Renal cortical epithelial cell (primary cell): ENCODE measurements at regions not wholly inside any gene's neighbourhood (a gene's known extent, or its start where the extent isn't known, plus 50 kb on each side); places are given as distances from the start of the nearest gene placed in this dataset.

Source experiments
- DNase-seq: peaks from one replicate; pipeline ENCODE4 v3.0.0-alpha.2; 2011; ENCODE audit warnings: low read depth

DNA sequence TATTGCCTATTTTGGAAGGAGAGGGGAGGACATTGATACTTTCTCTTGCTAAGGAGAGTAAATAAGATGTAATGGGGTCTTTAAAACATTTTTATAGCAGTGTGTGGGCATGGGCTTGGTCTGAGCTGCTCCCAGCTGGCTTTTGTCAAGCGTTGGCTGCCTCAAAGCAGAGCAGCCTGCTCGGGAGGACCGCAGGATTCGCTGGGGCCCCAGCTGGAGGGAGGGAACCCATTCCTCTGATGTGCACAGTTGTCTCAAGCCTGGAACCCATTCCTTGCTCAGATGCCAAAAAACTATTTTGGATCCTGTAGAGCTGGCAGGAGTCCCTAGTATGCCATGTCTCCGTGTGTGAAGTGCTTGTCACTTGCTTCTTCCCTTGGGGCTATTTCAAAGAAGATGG lies 59.4 kb upstream of the RMDN2 start:
- no peak for DNase-seq

DNA sequence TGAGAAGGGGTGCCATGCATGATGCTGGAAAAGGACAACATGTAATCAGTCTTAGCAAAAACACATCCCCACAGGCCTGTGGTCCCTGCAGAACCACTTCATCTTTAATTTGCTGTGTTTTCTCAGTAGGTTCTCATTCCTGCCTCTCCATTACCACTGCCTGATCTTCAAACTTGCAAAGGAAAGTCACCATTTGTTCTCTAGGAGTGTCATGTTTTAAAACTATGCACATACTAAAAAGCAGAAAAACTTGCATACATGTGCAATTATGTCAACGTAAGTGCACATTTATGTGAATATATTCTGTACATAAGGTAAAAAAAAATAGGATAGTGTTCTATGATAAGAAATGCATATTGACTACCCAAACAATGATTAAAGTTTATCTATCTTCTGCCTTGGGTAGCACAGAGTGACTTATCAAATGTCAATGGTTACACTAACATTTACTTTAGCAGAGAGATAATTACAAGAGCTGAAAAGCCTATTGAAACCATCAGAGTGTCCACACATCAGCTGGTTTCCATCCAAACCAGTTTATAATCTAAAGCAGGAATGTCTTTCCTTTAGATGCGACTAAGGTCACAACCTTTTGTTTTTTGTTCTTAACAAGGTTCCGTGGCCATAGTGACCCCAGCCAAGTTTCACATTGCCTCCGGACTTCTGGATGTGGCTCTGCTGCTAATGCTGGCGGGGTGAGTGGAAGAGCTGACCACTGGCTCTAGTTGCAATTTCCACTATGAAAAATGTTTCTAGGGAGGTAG lies 58.7 kb upstream of the RMDN2 start:
- DNase-seq, result no peak

DNA sequence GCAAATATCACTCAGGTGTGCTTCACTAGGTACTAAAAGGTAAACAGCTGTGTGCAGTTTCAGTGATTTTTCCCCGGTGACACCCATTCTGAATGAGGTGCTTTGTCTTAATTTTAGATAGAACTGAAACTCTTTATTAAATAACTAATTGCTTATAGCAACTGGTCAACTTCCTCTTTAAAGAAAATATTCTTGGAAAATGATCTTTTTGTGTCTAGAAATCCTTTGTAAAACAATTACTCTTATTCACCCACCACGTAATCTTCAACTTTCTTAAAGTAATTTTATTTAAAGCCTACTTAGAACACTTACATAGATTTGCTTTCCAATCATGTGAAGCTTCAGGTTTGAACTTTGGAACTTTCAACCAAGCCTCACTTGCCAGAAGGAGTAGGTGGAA lies 57.9 kb upstream of the RMDN2 start:
- no peak for DNase-seq

DNA sequence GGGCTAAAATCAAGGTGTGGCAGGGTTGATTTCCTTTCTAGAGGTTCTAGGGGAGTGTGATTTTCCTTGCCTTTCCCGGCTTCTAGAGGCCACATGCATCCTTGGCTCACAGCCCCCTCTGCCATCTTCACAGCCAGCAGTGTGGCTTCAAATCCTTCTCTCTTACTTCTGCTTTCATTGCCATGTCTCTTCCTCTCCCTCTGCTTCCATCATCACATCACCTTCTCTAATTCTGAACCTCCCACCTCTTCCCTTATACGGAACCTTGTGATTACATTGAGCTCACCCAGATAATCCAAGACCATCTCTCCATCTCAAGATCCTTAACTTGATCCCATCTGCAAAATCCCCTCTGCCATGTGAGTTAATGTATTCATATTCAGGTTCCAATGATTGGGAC lies 56.2 kb upstream of the RMDN2 start:
- DNase-seq, result no peak

DNA sequence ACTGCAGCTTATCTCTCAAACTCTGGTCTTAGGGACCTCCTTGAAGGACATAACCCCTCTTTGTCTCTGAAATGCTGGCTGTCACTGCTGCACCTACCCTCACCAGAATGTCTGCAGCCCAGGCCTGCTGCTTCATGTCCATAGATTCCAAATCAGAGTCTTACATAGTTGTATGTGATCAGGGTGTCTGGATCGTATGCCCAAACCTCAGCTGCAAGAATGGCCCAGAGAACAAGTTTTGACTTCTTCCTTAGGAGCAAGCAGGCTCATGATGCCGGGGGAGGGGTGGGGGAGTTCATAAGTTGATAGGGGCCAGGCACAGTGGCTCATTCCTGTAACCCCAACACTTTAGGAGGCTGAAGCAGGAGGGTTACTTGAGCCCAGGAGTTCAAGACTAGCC lies 55.8 kb upstream of the RMDN2 start:
- DNase-seq, result no peak

DNA sequence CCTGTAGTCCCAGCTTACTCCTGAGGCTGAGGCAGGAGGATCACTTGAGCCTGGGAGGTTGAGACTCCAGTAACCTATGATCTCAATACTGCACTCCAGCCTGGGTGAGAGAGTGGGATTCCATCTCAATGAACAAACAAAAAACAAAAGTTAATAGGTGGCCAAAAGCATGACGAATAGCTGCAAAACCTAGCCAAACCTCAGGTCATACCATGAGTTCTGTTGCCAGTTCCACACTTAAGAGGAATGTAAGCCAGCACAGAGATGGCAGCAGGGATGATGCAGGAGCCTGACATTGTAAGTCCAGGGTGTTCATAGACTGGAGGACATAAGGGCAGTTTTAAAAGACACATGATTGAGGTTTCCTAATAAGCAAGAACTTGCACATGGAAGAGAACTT lies 55.3 kb upstream of the RMDN2 start:
- DNase-seq, result peak; percentile 96

DNA sequence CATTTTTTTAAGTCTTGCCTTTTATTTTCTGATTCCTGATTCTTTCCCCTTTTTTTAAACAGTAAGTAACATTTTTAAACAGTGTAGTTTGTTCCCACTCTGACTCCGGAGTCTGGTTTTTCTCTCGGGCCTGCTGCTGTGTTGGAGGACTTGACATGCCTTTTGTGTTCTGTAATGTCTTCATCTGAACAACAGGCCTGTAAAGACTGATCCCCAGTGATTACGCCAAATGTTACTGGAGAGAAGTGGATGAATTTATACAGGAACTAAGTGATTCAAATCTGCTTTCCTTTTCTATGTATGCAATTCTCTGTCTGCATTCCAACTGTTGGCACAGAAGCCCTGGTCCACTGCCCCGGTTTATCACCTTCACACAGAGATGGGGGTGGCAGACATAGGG lies 54.3 kb upstream of the RMDN2 start:
- DNase-seq, result peak; percentile 18

DNA sequence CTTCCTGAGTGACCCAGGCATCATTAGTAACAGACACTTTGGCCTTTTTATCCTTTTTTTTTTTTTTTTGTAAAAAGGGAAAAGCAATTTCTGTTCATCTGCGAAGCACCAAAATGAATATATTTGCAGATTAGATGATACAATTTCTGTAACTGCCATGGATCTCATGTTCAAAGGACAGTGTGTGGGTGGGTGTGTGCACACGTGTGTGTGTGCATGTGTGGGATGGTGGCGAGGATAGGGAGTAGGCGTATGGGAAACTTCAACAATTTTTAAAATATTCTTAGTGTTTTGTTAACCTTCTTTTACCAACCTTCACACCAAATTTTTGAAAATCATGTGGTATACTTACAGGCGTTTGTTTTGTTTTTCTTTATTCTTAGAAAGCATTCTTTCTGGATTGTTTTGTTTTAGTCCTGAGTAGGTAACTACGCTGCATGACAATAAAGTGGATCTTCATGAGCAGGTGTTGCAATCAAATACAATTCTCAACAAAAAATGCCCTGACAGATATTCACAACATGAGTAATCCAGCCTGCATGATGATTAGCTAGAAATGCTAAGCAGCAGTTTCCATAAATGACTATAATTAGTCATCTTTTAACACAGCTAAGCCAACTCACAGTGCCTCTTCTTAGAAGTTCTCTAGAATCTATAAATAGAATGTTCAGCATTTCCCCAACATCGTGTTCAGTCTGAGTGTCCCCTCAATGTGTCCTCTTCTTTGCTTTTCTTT lies 53.5 kb upstream of the RMDN2 start:
- DNase-seq, result peak; percentile 99

DNA sequence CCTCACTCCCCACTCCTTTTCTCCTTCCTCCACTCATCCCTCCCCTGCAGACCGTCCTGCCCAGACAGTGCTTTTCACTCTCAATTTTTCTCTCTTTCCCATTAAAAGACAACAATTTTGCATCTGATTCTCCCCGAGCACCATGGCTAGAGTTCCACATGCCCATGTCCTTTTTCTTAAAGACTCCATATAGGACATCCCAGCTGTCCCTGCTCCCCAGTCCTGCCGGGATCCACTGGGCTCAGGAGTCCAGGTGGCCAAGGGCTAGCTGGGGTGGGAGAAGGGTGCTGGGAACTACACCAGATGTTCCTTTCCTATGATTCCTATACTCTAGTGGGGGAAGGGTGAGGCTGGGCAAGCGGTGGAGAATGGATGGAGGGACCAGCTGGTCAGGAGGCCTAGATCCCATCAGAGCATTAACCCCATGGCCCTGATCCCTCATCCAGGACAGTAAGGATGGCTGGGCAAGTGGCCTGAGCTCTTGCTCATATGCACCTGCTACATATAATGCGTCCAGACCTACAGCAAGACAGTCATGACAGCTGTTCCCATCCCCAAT lies 52.8 kb upstream of the RMDN2 start:
- DNase-seq, result no peak

DNA sequence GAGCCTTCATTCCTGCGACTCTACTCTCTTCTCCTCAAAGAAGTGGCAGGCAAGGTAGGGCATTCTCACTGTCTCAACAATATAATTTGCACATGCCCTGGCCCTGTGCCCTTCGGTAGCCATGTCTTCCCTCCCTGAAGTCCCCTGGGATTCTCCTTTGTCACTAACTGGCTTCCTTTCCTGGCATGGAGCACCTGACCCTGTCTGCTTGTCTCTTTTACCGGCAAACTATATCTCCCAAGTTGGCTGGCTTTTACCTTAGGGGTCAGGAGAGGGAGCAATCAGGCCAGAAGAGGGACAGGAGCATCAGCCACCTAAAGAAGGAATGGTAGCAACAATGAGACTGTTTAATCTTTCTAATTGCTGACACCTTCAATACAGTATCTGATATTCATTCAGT lies 51.9 kb upstream of the RMDN2 start:
- no peak for DNase-seq

DNA sequence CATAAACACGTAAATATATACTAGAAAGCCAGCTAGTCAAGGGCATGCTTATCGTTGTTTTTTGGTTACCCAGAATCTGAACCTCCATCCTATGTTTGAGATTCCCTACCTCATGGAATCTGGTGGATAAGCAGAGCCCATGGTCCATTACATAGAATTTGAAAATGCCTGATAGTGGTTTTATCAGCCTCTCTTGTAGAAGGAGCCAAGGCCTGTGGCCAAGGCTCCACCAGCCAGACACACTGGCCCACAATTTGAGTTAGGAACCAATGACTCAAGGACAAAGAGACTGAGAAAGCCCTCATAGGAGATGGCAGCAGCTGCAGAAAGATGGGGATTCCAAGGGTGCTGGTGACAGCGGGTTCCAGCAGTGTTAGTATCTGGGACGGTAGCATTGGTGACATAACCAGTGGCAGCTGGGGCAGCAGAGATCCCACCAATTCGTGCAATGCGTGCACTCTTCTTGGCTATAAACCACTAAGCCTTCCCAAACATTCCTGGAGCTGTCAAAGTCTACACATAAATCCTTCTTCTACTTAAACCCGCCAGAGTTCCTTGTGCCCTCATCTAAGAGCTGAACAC lies 51.2 kb upstream of the RMDN2 start:
- no peak for DNase-seq

DNA sequence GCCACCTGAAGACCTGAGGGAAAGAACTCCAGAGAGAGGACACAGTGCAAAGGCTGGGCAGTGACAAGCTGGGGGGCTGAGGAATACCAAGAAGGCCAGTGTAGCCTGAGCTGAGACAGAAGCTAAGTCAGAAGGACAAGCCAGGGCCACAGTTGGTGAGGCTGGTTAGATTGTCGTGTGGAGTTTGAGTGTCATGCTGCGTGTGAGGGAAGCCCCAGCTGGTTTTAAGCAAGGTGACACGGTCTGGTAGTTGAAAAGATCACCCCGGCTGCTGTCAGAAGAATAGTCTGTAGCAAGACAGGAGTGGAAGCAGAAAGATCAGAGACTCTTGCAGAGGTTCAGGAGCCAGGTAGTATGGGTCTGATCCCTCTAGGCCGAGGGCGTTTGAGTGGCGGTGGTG lies 50.6 kb upstream of the RMDN2 start:
- no peak for DNase-seq
